ENCODE measurements at regions not wholly inside any gene's neighbourhood (a gene's known extent, or its start where the extent isn't known, plus 50 kb on each side); places are given as distances from the start of the nearest gene placed in this dataset.

GRCh38 chr4:3657902-3658529 is 108.2 kb upstream of the ADRA2C start:
- TF ChIP-seq POLR2A (IDR thresholded peaks at IDR 0.05; ENCODE audit: low read depth, low read length) (no peak), POLR2AphosphoS5 (IDR thresholded peaks at IDR 0.05; ENCODE audit: insufficient read depth, low read depth, low read length) (no peak), CTCF (IDR thresholded peaks at IDR 0.05; ENCODE audit: extremely low read depth in 1 of 2, insufficient read depth in 1 of 2, low read depth in 1 of 2, low read length in 2 of 2) (no peak), JUN (IDR thresholded peaks at IDR 0.05; ENCODE audit: borderline replicate concordance, insufficient read depth, insufficient read length, low read depth) (no peak), EZH2 (IDR thresholded peaks at IDR 0.05; ENCODE audit: borderline replicate concordance, low read depth, low read length, severe bottlenecking) (no peak)
- TF ChIP-seq, protein P1, sequence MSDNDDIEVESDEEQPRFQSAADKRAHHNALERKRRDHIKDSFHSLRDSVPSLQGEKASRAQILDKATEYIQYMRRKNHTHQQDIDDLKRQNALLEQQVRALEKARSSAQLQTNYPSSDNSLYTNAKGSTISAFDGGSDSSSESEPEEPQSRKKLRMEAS (IDR thresholded peaks at IDR 0.05; ENCODE audit: insufficient read depth, insufficient read length), result no peak

All from endothelial cell of umbilical vein (primary cell).